ENCODE measurements at regions not wholly inside any gene's neighbourhood (a gene's known extent, or its start where the extent isn't known, plus 50 kb on each side); places are given as distances from the start of the nearest gene placed in this dataset.

- no peak for TF ChIP-seq CTCF (IDR thresholded peaks at IDR 0.05; ENCODE audit: low read length)
- no peak for TF ChIP-seq EZH2 (optimal IDR thresholded peaks at IDR 0.05; ENCODE audit: low read depth, low read length)
- TF ChIP-seq EZH2phosphoT487 (IDR thresholded peaks at IDR 0.05; ENCODE audit: low read length), result no peak
These were observed 682.4 kb downstream of the RNF144A start for GRCh38 chr2:7599462-7600258.
